HEK293 (cell line): ENCODE measurements at regions not wholly inside any gene's neighbourhood (a gene's known extent, or its start where the extent isn't known, plus 50 kb on each side); places are given as distances from the start of the nearest gene placed in this dataset.

Experiments used
- CTCF ChIA-PET: fragments of 350-600 bp; formaldehyde crosslinking; extraction: SDS; loops from one replicate; lab custom pipeline; 2021; ENCODE audit warnings: antibody characterized with exemption; lab: Yijun Ruan, JAX
- POLR2A ChIA-PET: fragments of 300-600 bp; formaldehyde crosslinking; extraction: SDS; loops from one replicate; lab custom pipeline; 2020; ENCODE audit warnings: antibody characterized with exemption, inconsistent platforms; lab: Yijun Ruan, JAX
- H3K27ac ChIP-seq: fragments of 200-500 bp; sonication (Bioruptor generic); 2 replicates; pipeline ENCODE4 v1.5.1; 2014; ENCODE audit warnings: low read depth, low read length, control low read depth, inconsistent platforms; ENCODE audit errors: extremely low read depth
- H3K36me3 ChIP-seq, 2 experiments: fragments of 200-500 bp in 1 of 2; sonication (Bioruptor generic) in 1 of 2; 1 replicate in 1 of 2; 2 replicates in 1 of 2; pipeline ENCODE4 v1.5.1; 2014 to 2017; ENCODE audit warnings: inconsistent platforms in 2 of 2, low read length in 2 of 2; ENCODE audit not compliant: control insufficient read depth in 2 of 2, insufficient read depth in 1 of 2
- H3K4me1 ChIP-seq: fragments of 200-500 bp; sonication (Bioruptor generic); 2 replicates; pipeline ENCODE4 v1.5.1; 2014; ENCODE audit warnings: mild to moderate bottlenecking, low read length, inconsistent platforms; ENCODE audit not compliant: control insufficient read depth, insufficient read depth
- H3K4me3 ChIP-seq: 2 replicates; pipeline ENCODE4 v1.5.1; 2011; ENCODE audit warnings: low read depth, mild to moderate bottlenecking, control low read depth, low read length, moderate library complexity
- H3K9me3 ChIP-seq: fragments of 200-500 bp; sonication (Bioruptor generic); 2 replicates; pipeline ENCODE4 v1.5.1; 2014; ENCODE audit warnings: low read depth, low read length, inconsistent platforms; ENCODE audit not compliant: control insufficient read depth, insufficient read depth
- AEBP2 ChIP-seq: fragments of 450-650 bp; formaldehyde crosslinking; IDR thresholded peaks from 2 replicates; pipeline ENCODE4 v1.5.1; 2016; ENCODE audit warnings: missing biosample characterization, missing genetic modification characterization, borderline replicate concordance
- PBX3 ChIP-seq: sonication (generic); formaldehyde crosslinking; IDR thresholded peaks from 2 replicates; pipeline ENCODE4 v1.8.1; 2022; ENCODE audit warnings: mild to moderate bottlenecking, moderate library complexity, missing genetic modification reagents
- PRDM1 ChIP-seq: fragments of 450-650 bp; formaldehyde crosslinking; IDR thresholded peaks from 2 replicates; pipeline ENCODE4; 2016; ENCODE audit warnings: missing biosample characterization, missing genetic modification characterization
- PRDM6 ChIP-seq: fragments of 450-650 bp; formaldehyde crosslinking; IDR thresholded peaks from 2 replicates; pipeline ENCODE4 v1.5.1; 2017; ENCODE audit warnings: missing biosample characterization, missing genetic modification characterization
- SCRT1 ChIP-seq: fragments of 450-650 bp; formaldehyde crosslinking; IDR thresholded peaks from 2 replicates; pipeline ENCODE4 v1.5.1; 2016; ENCODE audit warnings: missing biosample characterization, missing genetic modification characterization, borderline replicate concordance
- WT1 ChIP-seq: fragments of 450-650 bp; formaldehyde crosslinking; IDR thresholded peaks from 2 replicates; pipeline ENCODE4 v1.5.1; 2016; ENCODE audit warnings: missing biosample characterization, missing genetic modification characterization
- ZBTB1 ChIP-seq: fragments of 450-650 bp; formaldehyde crosslinking; IDR thresholded peaks from 2 replicates; pipeline ENCODE4 v1.5.1; 2016; ENCODE audit warnings: missing biosample characterization, missing genetic modification characterization
- ZEB2 ChIP-seq: fragments of 450-650 bp; formaldehyde crosslinking; IDR thresholded peaks from 2 replicates; pipeline ENCODE4 v1.5.1; 2016; ENCODE audit warnings: missing biosample characterization, missing genetic modification characterization
- ZFP69B ChIP-seq: fragments of 450-650 bp; formaldehyde crosslinking; IDR thresholded peaks from 2 replicates; pipeline ENCODE4 v1.5.1; 2016; ENCODE audit warnings: missing biosample characterization, missing genetic modification characterization
- ZNF10 ChIP-seq: fragments of 450-650 bp; formaldehyde crosslinking; IDR thresholded peaks from 2 replicates; pipeline ENCODE4 v1.5.1; 2017; ENCODE audit warnings: missing biosample characterization, missing genetic modification characterization
- ZNF121 ChIP-seq: fragments of 450-650 bp; formaldehyde crosslinking; IDR thresholded peaks from 2 replicates; pipeline ENCODE4 v1.5.1; 2016; ENCODE audit warnings: missing biosample characterization, missing genetic modification characterization
- ZNF138 ChIP-seq: fragments of 450-650 bp; formaldehyde crosslinking; IDR thresholded peaks from 2 replicates; pipeline ENCODE4 v1.5.1; 2016; ENCODE audit warnings: missing biosample characterization, missing genetic modification characterization, borderline replicate concordance
- ZNF148 ChIP-seq: fragments of 450-650 bp; formaldehyde crosslinking; IDR thresholded peaks from 2 replicates; pipeline ENCODE4 v1.5.0; 2017; ENCODE audit warnings: missing biosample characterization, missing genetic modification characterization, borderline replicate concordance
- ZNF223 ChIP-seq: fragments of 450-650 bp; formaldehyde crosslinking; IDR thresholded peaks from 2 replicates; pipeline ENCODE4 v1.5.1; 2016; ENCODE audit warnings: missing biosample characterization, missing genetic modification characterization
- ZNF280D ChIP-seq: fragments of 450-650 bp; formaldehyde crosslinking; IDR thresholded peaks from 2 replicates; pipeline ENCODE4 v1.5.1; 2016; ENCODE audit warnings: missing biosample characterization, missing genetic modification characterization
- ZNF423 ChIP-seq: fragments of 450-650 bp; formaldehyde crosslinking; IDR thresholded peaks from 2 replicates; pipeline ENCODE4 v1.5.1; 2016; ENCODE audit warnings: missing biosample characterization, missing genetic modification characterization
- ZNF513 ChIP-seq: fragments of 450-650 bp; IDR thresholded peaks from 2 replicates; pipeline ENCODE4 v1.5.1; 2018; ENCODE audit warnings: missing biosample characterization, missing genetic modification characterization
- ZNF658 ChIP-seq: fragments of 450-650 bp; formaldehyde crosslinking; IDR thresholded peaks from 2 replicates; pipeline ENCODE4; 2016; ENCODE audit warnings: missing biosample characterization, missing genetic modification characterization
- ZNF791 ChIP-seq: fragments of 450-650 bp; formaldehyde crosslinking; IDR thresholded peaks from 2 replicates; pipeline ENCODE4 v1.5.1; 2016; ENCODE audit warnings: missing biosample characterization, missing genetic modification characterization
- ZNF830 ChIP-seq: fragments of 450-650 bp; IDR thresholded peaks from 2 replicates; pipeline ENCODE4 v1.5.0; 2018; ENCODE audit warnings: missing biosample characterization, missing genetic modification characterization, low read depth, mild to moderate bottlenecking, moderate library complexity

- TF ChIP-seq AEBP2 (no peak), SCRT1 (tag by site-specific recombination) (no peak), ZNF10 (tag by site-specific recombination) (no peak), ZBTB1 (tag by site-specific recombination) (no peak), ZEB2 (tag by site-specific recombination) (no peak), ZNF830 (tag by site-specific recombination) (no peak), ZNF121 (tag by site-specific recombination) (no peak)
Measured at GRCh38 chr4:20106921-20107320, 144.8 kb upstream of the SLIT2 start (continued).

GRCh38 chr4:20101831-20102230 lies 149.9 kb upstream of the SLIT2 start:
- POLR2A ChIA-PET, result no interaction called here
- Histone ChIP-seq H3K4me1 (no peaks in the 10 kb centered on the region), H3K36me3 (no peaks in the 10 kb centered on the region), H3K9me3 (no peaks in the 10 kb centered on the region), H3K27ac (no peak overlapping the region), H3K4me3 (no peak overlapping the region)
- TF ChIP-seq ZNF138 (tag by site-specific recombination) (no peak), ZFP69B (tag by site-specific recombination) (no peak), PRDM1 (no peak), ZNF148 (tag by site-specific recombination) (no peak), WT1 (tag by site-specific recombination) (no peak), ZNF658 (no peak), ZNF280D (no peak), ZNF791 (tag by site-specific recombination) (no peak), ZNF423 (tag by site-specific recombination) (no peak), ZNF223 (no peak), ZNF513 (tag by site-specific recombination) (no peak), PBX3 (CRISPR knock-in tag) (no peak), PRDM6 (no peak)
- CTCF ChIA-PET, result interaction anchor here (0.6 kb wide), 1 partner anchor 984 kb away, joined by 3 read pairs; no protein-coding TSS in a partner anchor
